IPS-18a (cell line): ENCODE measurements at regions not wholly inside any gene's neighbourhood (a gene's known extent, or its start where the extent isn't known, plus 50 kb on each side); places are given as distances from the start of the nearest gene placed in this dataset.
"Not testable (repeated sequence)": the region's sequence is repeated elsewhere in the genome, so short reads cannot be mapped to it uniquely, and the experiment has no call there.

Experiments
- H3K27ac ChIP-seq: one replicate; pipeline ENCODE4 v1.5.1; 2013; ENCODE audit warnings: low read length
- H3K27me3 ChIP-seq: one replicate; pipeline ENCODE4 v1.6.1; 2013; ENCODE audit warnings: mild to moderate bottlenecking, low read length; ENCODE audit not compliant: control insufficient read depth, insufficient read depth
- H3K36me3 ChIP-seq: one replicate; pipeline ENCODE4 v1.6.1; 2013; ENCODE audit warnings: low read depth, low read length; ENCODE audit not compliant: control insufficient read depth
- H3K4me1 ChIP-seq: one replicate; pipeline ENCODE4 v1.6.1; 2013; ENCODE audit warnings: low read depth, low read length; ENCODE audit not compliant: control insufficient read depth
- H3K4me3 ChIP-seq: one replicate; pipeline ENCODE4 v1.5.1; 2013; ENCODE audit warnings: low read length
- H3K9ac ChIP-seq: one replicate; pipeline ENCODE4 v1.6.1; 2013; ENCODE audit warnings: mild to moderate bottlenecking, low read length, moderate library complexity
- H3K9me3 ChIP-seq: one replicate; pipeline ENCODE4 v1.6.1; 2013; ENCODE audit warnings: low read depth, low read length; ENCODE audit not compliant: control insufficient read depth

GRCh38 chr9:94033383-94033782 lies 50.9 kb upstream of the PTPDC1 start:
- H3K4me1 ChIP-seq = peaks cover 5% of the 10 kb centered on the region
- no peaks in the 10 kb centered on the region for H3K9me3 ChIP-seq
- H3K4me3 ChIP-seq = no peak overlapping the region
- H3K9ac ChIP-seq = no peak overlapping the region
- peaks cover 25% of the 10 kb centered on the region for H3K27me3 ChIP-seq
- H3K36me3 ChIP-seq = no peaks in the 10 kb centered on the region
- no peak overlapping the region for H3K27ac ChIP-seq

GRCh38 chr9:94031946-94032345 lies 52.3 kb upstream of the PTPDC1 start:
- Histone ChIP-seq H3K9me3 (peaks cover 4% of the 10 kb centered on the region), H3K27me3 (peaks cover 25% of the 10 kb centered on the region), H3K36me3 (no peaks in the 10 kb centered on the region), H3K4me3 (no peak overlapping the region), H3K27ac (no peak overlapping the region), H3K9ac (no peak overlapping the region), H3K4me1 (peaks cover 5% of the 10 kb centered on the region)

DNA sequence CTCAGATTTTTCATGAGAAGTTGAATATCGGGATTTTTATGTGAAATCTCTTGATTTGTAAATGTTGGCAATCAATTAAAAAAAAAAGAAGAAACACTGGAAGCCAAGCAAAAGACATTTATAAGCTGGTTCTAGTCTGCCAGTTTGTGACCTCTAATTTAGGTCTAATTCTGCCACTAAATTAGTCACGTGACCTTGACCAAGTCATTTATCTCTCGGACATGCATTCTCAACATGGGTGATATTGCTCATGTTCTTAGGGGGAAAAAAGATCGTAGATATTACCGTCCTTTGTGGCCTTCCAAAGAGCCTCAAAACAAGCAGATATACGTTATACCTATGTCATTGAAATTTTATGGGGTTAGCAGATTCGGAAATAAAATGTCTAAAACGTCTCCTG lies 52.9 kb upstream of the PTPDC1 start:
- Histone ChIP-seq H3K4me1 (peaks cover 5% of the 10 kb centered on the region), H3K4me3 (peak overlapping the region; percentile 58), H3K27ac (no peak overlapping the region), H3K9ac (peak overlapping the region; percentile 54), H3K27me3 (peaks cover 25% of the 10 kb centered on the region), H3K36me3 (no peaks in the 10 kb centered on the region), H3K9me3 (peaks cover 10% of the 10 kb centered on the region)

DNA sequence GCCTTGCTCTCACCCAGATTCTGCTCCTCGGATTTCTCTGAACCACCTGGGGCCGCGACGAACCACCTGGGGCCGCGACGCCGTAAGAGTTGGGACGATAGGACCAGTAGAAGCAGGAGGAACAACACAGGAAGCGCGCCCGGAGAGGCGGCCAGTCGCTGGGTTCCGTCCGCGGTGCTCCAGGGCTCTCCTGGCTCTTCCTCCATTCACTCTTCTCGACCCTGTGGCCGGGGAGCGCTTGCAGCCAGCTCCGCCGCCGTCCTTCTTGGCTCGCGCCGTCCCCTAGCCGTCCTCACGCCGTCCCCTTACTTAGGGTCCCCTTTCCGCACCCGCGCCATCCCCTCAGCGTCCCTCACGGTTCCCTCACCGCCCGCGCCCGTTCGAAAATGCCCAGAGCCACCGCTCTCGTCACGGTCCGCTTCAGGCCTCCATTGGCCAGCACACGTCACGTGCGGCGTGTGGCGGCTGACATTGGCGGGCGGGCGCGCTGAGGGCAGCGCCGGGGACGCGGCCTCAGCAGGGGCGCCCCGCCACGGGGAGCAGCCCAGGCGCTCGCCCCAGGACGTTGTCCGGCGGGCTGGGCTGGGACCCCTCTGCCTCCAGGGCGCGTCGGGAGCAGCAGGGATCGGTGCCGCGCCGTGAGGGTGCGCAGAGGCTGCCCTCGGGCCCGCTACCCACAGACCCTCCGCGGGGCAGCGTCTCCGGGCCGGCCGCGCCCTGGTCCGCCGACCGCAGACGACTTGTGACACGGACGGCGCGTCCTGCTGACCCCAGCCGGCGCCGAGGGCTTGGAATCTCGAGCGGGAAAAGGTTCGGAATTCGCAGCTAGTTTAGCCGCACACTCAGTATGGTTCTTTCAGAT lies 53.7 kb upstream of the PTPDC1 start:
- Histone ChIP-seq H3K9me3 (peaks cover 14% of the 10 kb centered on the region), H3K36me3 (no peaks in the 10 kb centered on the region), H3K27ac (no peak overlapping the region), H3K4me3 (peak overlapping the region; percentile 58), H3K4me1 (peaks cover 5% of the 10 kb centered on the region), H3K9ac (peak overlapping the region; percentile 54), H3K27me3 (peaks cover 25% of the 10 kb centered on the region)

- H3K27ac ChIP-seq = no peak overlapping the region
- peaks cover 25% of the 10 kb centered on the region for H3K27me3 ChIP-seq
Measured at GRCh38 chr9:94029932-94030317, 54.3 kb upstream of the PTPDC1 start.

GRCh38 chr9:94026816-94027215 lies 57.4 kb upstream of the PTPDC1 start:
- no peak overlapping the region for H3K4me3 ChIP-seq
- H3K27me3 ChIP-seq = peaks cover 19% of the 10 kb centered on the region
- H3K4me1 ChIP-seq = peaks cover 5% of the 10 kb centered on the region
- H3K27ac ChIP-seq = no peak overlapping the region
- H3K9ac ChIP-seq = no peak overlapping the region
- H3K36me3 ChIP-seq = no peaks in the 10 kb centered on the region
- peaks cover 14% of the 10 kb centered on the region for H3K9me3 ChIP-seq

More at GRCh38 chr9:94029932-94030317, 54.3 kb upstream of the PTPDC1 start:
- Histone ChIP-seq H3K4me3 (peak overlapping the region; percentile 58), H3K9ac (peak overlapping the region; percentile 54), H3K9me3 (peaks cover 14% of the 10 kb centered on the region), H3K36me3 (no peaks in the 10 kb centered on the region), H3K4me1 (peaks cover 5% of the 10 kb centered on the region)

DNA sequence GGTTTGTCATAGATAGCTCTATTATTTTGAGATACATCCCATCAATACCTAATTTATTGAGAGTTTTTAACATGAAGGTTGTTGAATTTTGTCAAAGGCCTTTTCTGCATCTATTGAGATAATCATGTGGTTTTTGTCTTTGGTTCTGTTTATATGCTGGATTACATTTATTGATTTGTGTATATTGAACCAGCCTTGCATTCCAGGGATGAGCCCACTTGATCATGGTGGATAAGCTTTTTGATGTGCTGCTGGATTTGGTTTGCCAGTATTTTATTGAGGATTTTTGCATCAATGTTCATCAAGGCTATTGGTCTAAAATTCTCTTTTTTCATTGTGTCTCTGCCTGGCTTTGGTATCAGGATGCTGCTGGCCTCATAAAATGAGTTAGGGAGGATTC lies 61.8 kb upstream of the PTPDC1 start:
- not testable (repeated sequence) for H3K9ac ChIP-seq, H3K4me1 ChIP-seq, H3K27me3 ChIP-seq, H3K27ac ChIP-seq, H3K4me3 ChIP-seq, H3K36me3 ChIP-seq
- H3K9me3 ChIP-seq = peaks cover 14% of the 10 kb centered on the region

- H3K36me3 ChIP-seq, H3K4me3 ChIP-seq, H3K9ac ChIP-seq, H3K27me3 ChIP-seq, H3K9me3 ChIP-seq, H3K27ac ChIP-seq, H3K4me1 ChIP-seq: not testable (repeated sequence)
Measured at GRCh38 chr9:94020836-94021235, 63.4 kb upstream of the PTPDC1 start.

DNA sequence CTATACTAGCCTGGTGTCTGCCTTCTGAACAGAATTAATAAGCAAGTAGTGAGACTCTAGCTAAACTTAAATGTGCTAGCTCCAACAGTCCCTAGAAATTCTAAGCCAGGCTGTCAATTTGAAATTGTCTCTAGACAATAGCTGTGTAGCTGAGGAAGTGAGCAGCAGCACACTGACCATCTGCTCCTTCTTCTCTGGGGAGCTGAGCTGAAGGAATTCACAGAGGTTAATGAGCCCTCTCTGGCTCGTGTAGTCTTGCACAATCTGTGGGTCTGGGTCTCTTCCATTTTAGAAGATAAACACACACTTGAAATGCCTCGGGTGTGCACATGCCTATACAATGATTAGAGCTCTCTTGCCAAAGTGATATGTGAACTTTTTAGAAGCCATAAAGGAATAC lies 63.5 kb upstream of the BARX1 start:
- no peaks in the 10 kb centered on the region for H3K36me3 ChIP-seq
- H3K27me3 ChIP-seq = no peaks in the 10 kb centered on the region
- H3K27ac ChIP-seq = no peak overlapping the region
- no peaks in the 10 kb centered on the region for H3K4me1 ChIP-seq
- H3K9ac ChIP-seq = no peak overlapping the region
- H3K9me3 ChIP-seq = no peaks in the 10 kb centered on the region
- no peak overlapping the region for H3K4me3 ChIP-seq

- H3K9me3 ChIP-seq = no peaks in the 10 kb centered on the region
- no peak overlapping the region for H3K9ac ChIP-seq
- H3K4me1 ChIP-seq = no peaks in the 10 kb centered on the region
- H3K27ac ChIP-seq = no peak overlapping the region
- no peak overlapping the region for H3K4me3 ChIP-seq
- no peaks in the 10 kb centered on the region for H3K27me3 ChIP-seq
- no peaks in the 10 kb centered on the region for H3K36me3 ChIP-seq
Measured at GRCh38 chr9:94017939-94018531, 62.9 kb upstream of the BARX1 start.

DNA sequence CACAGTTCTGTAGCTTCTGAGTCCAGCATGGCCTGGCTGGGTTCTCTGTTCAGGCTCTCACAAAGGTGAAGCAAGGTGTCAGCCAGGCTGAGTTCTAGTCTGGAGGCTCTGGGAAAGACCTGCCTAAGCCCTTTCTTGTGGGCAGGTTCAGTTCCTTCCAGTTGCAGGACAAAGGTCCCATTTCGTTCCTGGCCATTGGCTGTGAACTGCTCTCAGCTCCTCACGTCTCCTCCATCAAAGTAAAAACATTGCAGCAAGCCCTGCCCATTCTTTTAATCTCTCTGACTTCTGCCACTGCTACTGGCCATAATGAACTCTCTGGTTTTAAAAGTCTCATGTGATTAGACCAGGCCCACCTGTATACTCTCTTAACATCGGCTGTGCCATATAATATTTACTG lies 61.6 kb upstream of the BARX1 start:
- no peak overlapping the region for H3K9ac ChIP-seq
- no peaks in the 10 kb centered on the region for H3K4me1 ChIP-seq
- no peaks in the 10 kb centered on the region for H3K9me3 ChIP-seq
- H3K27ac ChIP-seq = no peak overlapping the region
- no peaks in the 10 kb centered on the region for H3K36me3 ChIP-seq
- no peak overlapping the region for H3K4me3 ChIP-seq
- no peaks in the 10 kb centered on the region for H3K27me3 ChIP-seq

- Histone ChIP-seq H3K36me3 (no peaks in the 10 kb centered on the region), H3K9me3 (no peaks in the 10 kb centered on the region), H3K4me1 (no peaks in the 10 kb centered on the region), H3K4me3 (no peak overlapping the region), H3K9ac (no peak overlapping the region), H3K27ac (no peak overlapping the region), H3K27me3 (no peaks in the 10 kb centered on the region)
Measured at GRCh38 chr9:94014920-94015319, 59.8 kb upstream of the BARX1 start.
